Peyer's patch (tissue), 4 donors: ENCODE measurements at regions not wholly inside any gene's neighbourhood (a gene's known extent, or its start where the extent isn't known, plus 50 kb on each side); places are given as distances from the start of the nearest gene placed in this dataset.

Experiments used
- CTCF ChIP-seq, 6 experiments: fragments of 450-650 bp in 4 of 6; fragments of 200-600 bp in 2 of 6; sonication (generic) in 1 of 6; IDR thresholded peaks; one replicate each; pipeline ENCODE4 v1.5.1; 2017 to 2019; ENCODE audit warnings: antibody characterized with exemption in 6 of 6, mild to moderate bottlenecking in 3 of 6, moderate library complexity in 1 of 6
- POLR2A ChIP-seq, 2 donors: fragments of 450-650 bp; IDR thresholded peaks; one replicate each; pipeline ENCODE4 v1.5.1; 2017; ENCODE audit warnings: antibody characterized with exemption in 2 of 2, mild to moderate bottlenecking in 2 of 2, moderate library complexity in 2 of 2

- TF ChIP-seq CTCF (IDR thresholded peaks at IDR 0.05), result no peak
- TF ChIP-seq POLR2A (IDR thresholded peaks at IDR 0.05), result no peak
Measured at GRCh38 chr14:83287300-83287699, 1753.6 kb upstream of the SEL1L start.
